ENCODE measurements at regions not wholly inside any gene's neighbourhood (a gene's known extent, or its start where the extent isn't known, plus 50 kb on each side); places are given as distances from the start of the nearest gene placed in this dataset.

DNA sequence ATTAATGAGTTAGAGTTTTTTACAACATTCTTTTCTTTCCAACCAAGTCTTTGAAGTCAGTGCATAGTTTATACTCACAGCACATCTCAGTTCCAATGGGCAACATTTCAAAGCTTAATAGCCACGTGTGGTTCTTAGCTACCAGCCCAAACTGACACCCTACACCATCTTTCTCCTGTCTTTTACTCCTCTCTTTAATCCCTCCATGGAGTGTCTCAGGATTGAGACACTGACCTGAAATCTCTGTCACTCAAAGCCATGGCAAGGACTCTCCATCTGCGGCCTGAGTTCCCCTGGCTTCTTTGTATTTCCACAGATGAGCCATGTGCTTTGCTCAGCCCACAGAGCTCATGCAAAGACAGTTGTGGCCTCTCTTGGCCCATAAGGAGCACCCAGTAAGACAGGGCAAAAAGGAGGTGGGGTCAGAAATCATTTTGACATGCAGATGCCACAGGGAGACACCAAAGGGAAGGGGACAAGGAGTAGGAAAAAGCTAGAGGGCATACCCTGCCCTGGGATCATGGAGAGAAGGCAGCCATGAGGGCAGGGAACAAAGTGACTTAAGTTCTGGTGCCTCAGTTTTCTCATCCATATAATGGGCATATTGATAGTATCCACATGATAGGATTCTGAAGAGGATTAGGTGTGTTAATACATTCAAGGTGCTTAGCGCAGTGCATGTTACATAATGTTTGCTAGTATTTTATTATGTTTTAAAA lies 493.6 kb upstream of the PROK2 start:
- WGBS, 2 experiments (ENCODE audit: insufficient coverage in 1 of 2, insufficient read length in 1 of 2) = 90 to 97% methylated on average over 3 of the region's 3 CpGs
- Histone ChIP-seq H3K27me3 (ENCODE audit: control insufficient read depth, insufficient read depth, low read length, poor library complexity, severe bottlenecking) (peaks cover 7% of the 10 kb centered on the region), H3K9me3 (ENCODE audit: control insufficient read depth, low read length) (peaks cover 10% of the 10 kb centered on the region), H3K9ac (ENCODE audit: extremely low read depth, low read length, poor library complexity, severe bottlenecking) (no peak overlapping the region), H3K27ac (ENCODE audit: low read depth, low read length) (no peak overlapping the region), H3K36me3 (ENCODE audit: control insufficient read depth, insufficient read depth, low read length) (no peaks in the 10 kb centered on the region), H3K4me3 (ENCODE audit: low read length) (no peak overlapping the region), H3K4me1 (ENCODE audit: control insufficient read depth, insufficient read depth, low read length) (peaks cover 7% of the 10 kb centered on the region)
- no peaks in the 10 kb centered on the region for H3K36me3 Mint-ChIP-seq (ENCODE audit: low read depth)
- no peak overlapping the region for H3K4me3 Mint-ChIP-seq
- peaks cover 8% of the 10 kb centered on the region for H3K9me3 Mint-ChIP-seq
- no peak for DNase-seq
- H3K4me1 Mint-ChIP-seq = peaks cover 10% of the 10 kb centered on the region
- H3K27ac Mint-ChIP-seq = no peak overlapping the region
- TF ChIP-seq, protein P1, sequence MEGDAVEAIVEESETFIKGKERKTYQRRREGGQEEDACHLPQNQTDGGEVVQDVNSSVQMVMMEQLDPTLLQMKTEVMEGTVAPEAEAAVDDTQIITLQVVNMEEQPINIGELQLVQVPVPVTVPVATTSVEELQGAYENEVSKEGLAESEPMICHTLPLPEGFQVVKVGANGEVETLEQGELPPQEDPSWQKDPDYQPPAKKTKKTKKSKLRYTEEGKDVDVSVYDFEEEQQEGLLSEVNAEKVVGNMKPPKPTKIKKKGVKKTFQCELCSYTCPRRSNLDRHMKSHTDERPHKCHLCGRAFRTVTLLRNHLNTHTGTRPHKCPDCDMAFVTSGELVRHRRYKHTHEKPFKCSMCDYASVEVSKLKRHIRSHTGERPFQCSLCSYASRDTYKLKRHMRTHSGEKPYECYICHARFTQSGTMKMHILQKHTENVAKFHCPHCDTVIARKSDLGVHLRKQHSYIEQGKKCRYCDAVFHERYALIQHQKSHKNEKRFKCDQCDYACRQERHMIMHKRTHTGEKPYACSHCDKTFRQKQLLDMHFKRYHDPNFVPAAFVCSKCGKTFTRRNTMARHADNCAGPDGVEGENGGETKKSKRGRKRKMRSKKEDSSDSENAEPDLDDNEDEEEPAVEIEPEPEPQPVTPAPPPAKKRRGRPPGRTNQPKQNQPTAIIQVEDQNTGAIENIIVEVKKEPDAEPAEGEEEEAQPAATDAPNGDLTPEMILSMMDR (conservative IDR thresholded peaks at IDR 0.05) = no peak
- peaks cover 17% of the 10 kb centered on the region for H3K27me3 Mint-ChIP-seq (ENCODE audit: insufficient read depth)

DNA sequence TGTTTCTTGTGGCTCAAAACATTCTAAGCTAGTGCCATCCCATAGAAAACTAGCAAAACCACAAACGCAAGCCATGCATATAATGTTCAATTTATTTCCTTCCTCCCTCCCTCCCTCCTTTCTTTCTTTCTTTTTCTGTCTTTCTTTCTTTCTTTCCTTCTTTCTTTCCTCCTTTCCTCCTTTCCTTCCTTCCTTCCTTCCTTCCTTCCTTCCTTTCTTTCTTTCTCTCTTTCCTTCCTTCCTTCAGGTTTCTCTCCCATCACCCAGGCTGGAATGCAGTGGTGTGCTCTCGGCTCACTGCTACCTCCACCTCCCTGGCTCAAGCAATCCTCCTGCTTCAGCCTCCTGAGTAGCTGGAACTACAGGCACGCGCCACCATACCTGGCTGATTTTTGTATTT lies 492.8 kb upstream of the PROK2 start:
- Histone ChIP-seq H3K4me3 (ENCODE audit: low read length) (no peak overlapping the region), H3K4me1 (ENCODE audit: control insufficient read depth, insufficient read depth, low read length) (peaks cover 8% of the 10 kb centered on the region), H3K9ac (ENCODE audit: extremely low read depth, low read length, poor library complexity, severe bottlenecking) (no peak overlapping the region), H3K9me3 (ENCODE audit: control insufficient read depth, low read length) (peaks cover 4% of the 10 kb centered on the region), H3K27ac (ENCODE audit: low read depth, low read length) (no peak overlapping the region), H3K27me3 (ENCODE audit: control insufficient read depth, insufficient read depth, low read length, poor library complexity, severe bottlenecking) (peaks cover 7% of the 10 kb centered on the region), H3K36me3 (ENCODE audit: control insufficient read depth, insufficient read depth, low read length) (no peaks in the 10 kb centered on the region)
- Mint-ChIP-seq H3K36me3 (ENCODE audit: low read depth) (no peaks in the 10 kb centered on the region), H3K4me1 (peaks cover 12% of the 10 kb centered on the region), H3K4me3 (no peak overlapping the region), H3K27me3 (ENCODE audit: insufficient read depth) (peaks cover 17% of the 10 kb centered on the region), H3K9me3 (peaks cover 2% of the 10 kb centered on the region), H3K27ac (no peak overlapping the region)
- WGBS, 2 experiments (ENCODE audit: insufficient coverage in 1 of 2, insufficient read length in 1 of 2) = 83 to 93% methylated on average over 4 of the region's 4 CpGs
- TF ChIP-seq, protein P1 (conservative IDR thresholded peaks at IDR 0.05) = no peak
- no peak for DNase-seq

DNA sequence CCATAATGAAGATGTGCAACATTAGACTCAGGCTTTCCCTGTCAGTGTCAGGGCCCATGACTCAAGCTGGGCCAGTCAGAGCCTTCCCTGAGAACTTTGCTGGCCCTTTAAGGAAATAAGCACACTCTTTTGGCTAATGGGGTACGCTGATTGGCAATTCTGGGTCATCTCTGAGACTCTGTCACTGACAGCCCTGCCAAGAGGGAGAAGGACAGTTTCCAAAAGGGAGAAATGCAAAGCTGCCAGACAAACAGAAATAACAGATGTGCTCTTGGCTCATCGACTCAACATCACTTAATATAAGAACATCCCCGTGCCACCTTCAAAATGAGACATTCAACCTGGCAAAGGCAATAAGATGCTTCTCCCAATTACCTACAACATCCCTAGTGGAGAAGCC lies 491.9 kb upstream of the PROK2 start:
- H3K36me3 Mint-ChIP-seq (ENCODE audit: low read depth) = no peaks in the 10 kb centered on the region
- H3K4me1 ChIP-seq (ENCODE audit: control insufficient read depth, insufficient read depth, low read length) = peaks cover 8% of the 10 kb centered on the region
- no peak for DNase-seq
- no peaks in the 10 kb centered on the region for H3K36me3 ChIP-seq (ENCODE audit: control insufficient read depth, insufficient read depth, low read length)
- peaks cover 21% of the 10 kb centered on the region for H3K27me3 Mint-ChIP-seq (ENCODE audit: insufficient read depth)
- H3K4me1 Mint-ChIP-seq = peaks cover 12% of the 10 kb centered on the region
- WGBS, 2 experiments (ENCODE audit: insufficient coverage in 1 of 2, insufficient read length in 1 of 2) = 88 to 100% methylated on average over 3 of the region's 3 CpGs
- H3K27ac Mint-ChIP-seq = no peak overlapping the region
- TF ChIP-seq, protein P1 (conservative IDR thresholded peaks at IDR 0.05) = no peak
- no peaks in the 10 kb centered on the region for H3K9me3 Mint-ChIP-seq
- no peak overlapping the region for H3K4me3 Mint-ChIP-seq
- peaks cover 7% of the 10 kb centered on the region for H3K27me3 ChIP-seq (ENCODE audit: control insufficient read depth, insufficient read depth, low read length, poor library complexity, severe bottlenecking)
- H3K9me3 ChIP-seq (ENCODE audit: control insufficient read depth, low read length) = no peaks in the 10 kb centered on the region
- no peak overlapping the region for H3K9ac ChIP-seq (ENCODE audit: extremely low read depth, low read length, poor library complexity, severe bottlenecking)
- H3K4me3 ChIP-seq (ENCODE audit: low read length) = no peak overlapping the region
- no peak overlapping the region for H3K27ac ChIP-seq (ENCODE audit: low read depth, low read length)
